Karpas-422 (cell line): ENCODE measurements at regions not wholly inside any gene's neighbourhood (a gene's known extent, or its start where the extent isn't known, plus 50 kb on each side); places are given as distances from the start of the nearest gene placed in this dataset.

ENCODE experiments used
- DNase-seq: peaks from one replicate; pipeline ENCODE4 v3.0.0-alpha.2; 2015
- H2AFZ ChIP-seq: fragments of 200-600 bp; sonication (generic); 2 replicates; pipeline ENCODE4 v1.6.1; 2014; ENCODE audit warnings: antibody characterized with exemption, low read length, mixed read lengths
- H3K27ac ChIP-seq: fragments of 200-600 bp; sonication (generic); 2 replicates; pipeline ENCODE4 v1.5.1; 2014; ENCODE audit warnings: mild to moderate bottlenecking, low read length, moderate library complexity
- H3K27me3 ChIP-seq: fragments of 200-600 bp; sonication (generic); 2 replicates; pipeline ENCODE4 v1.6.1; 2014; ENCODE audit warnings: low read length, mixed read lengths
- H3K36me3 ChIP-seq: fragments of 200-600 bp; sonication (generic); 2 replicates; pipeline ENCODE4 v1.6.1; 2014; ENCODE audit warnings: low read length, mixed read lengths; ENCODE audit not compliant: insufficient read depth
- H3K4me1 ChIP-seq: fragments of 200-600 bp; sonication (generic); 2 replicates; pipeline ENCODE4 v1.6.1; 2014; ENCODE audit warnings: mild to moderate bottlenecking, low read length, mixed read lengths
- H3K4me2 ChIP-seq: fragments of 200-600 bp; sonication (generic); 2 replicates; pipeline ENCODE4 v1.6.1; 2014; ENCODE audit warnings: low read length, low read depth, mild to moderate bottlenecking; ENCODE audit not compliant: poor library complexity, severe bottlenecking
- H3K4me3 ChIP-seq: fragments of 200-600 bp; sonication (generic); 2 replicates; pipeline ENCODE4 v1.5.1; 2014; ENCODE audit warnings: mild to moderate bottlenecking, antibody characterized with exemption, low read length, mixed read lengths
- H3K79me2 ChIP-seq: fragments of 200-600 bp; sonication (generic); 2 replicates; pipeline ENCODE4 v1.6.1; 2014; ENCODE audit warnings: mild to moderate bottlenecking, low read length, mixed read lengths
- H3K9ac ChIP-seq: fragments of 200-600 bp; sonication (generic); 2 replicates; pipeline ENCODE4 v1.6.0; 2014; ENCODE audit warnings: low read length
- H3K9me2 ChIP-seq: fragments of 200-600 bp; sonication (generic), shearing (Covaris generic); replicated peaks from 2 replicates; pipeline ENCODE4 v1.6.0; 2014; ENCODE audit warnings: mild to moderate bottlenecking, low read length, moderate library complexity; ENCODE audit not compliant: insufficient read depth
- H3K9me3 ChIP-seq: fragments of 300-700, 200-600 bp; sonication (generic); 2 replicates; pipeline ENCODE4 v1.6.1; 2014; ENCODE audit warnings: low read length, mixed read lengths
- H4K20me1 ChIP-seq: fragments of 200-600 bp; sonication (generic); 2 replicates; pipeline ENCODE4 v1.6.1; 2014; ENCODE audit warnings: mild to moderate bottlenecking, antibody characterized with exemption, low read length, low read depth; ENCODE audit not compliant: insufficient read depth

GRCh38 chr6:1108198-1108597 is 203.7 kb upstream of the FOXQ1 start:
- no peak overlapping the region for H3K27ac ChIP-seq
- no peak overlapping the region for H2AFZ ChIP-seq
- H3K9me3 ChIP-seq: no peaks in the 10 kb centered on the region
- H3K4me2 ChIP-seq: no peak overlapping the region
- H4K20me1 ChIP-seq: no peaks in the 10 kb centered on the region
- no peaks in the 10 kb centered on the region for H3K79me2 ChIP-seq
- no peaks in the 10 kb centered on the region for H3K4me1 ChIP-seq
- no peak for DNase-seq
- no peaks in the 10 kb centered on the region for H3K9me2 ChIP-seq
- H3K9ac ChIP-seq: no peak overlapping the region
- no peak overlapping the region for H3K4me3 ChIP-seq
- no peaks in the 10 kb centered on the region for H3K27me3 ChIP-seq
- H3K36me3 ChIP-seq: no peaks in the 10 kb centered on the region

- Histone ChIP-seq H3K36me3 (no peaks in the 10 kb centered on the region), H3K79me2 (no peaks in the 10 kb centered on the region), H3K9ac (no peak overlapping the region), H3K9me2 (no peaks in the 10 kb centered on the region), H3K4me2 (no peak overlapping the region), H2AFZ (no peak overlapping the region), H3K9me3 (no peaks in the 10 kb centered on the region), H3K27ac (no peak overlapping the region), H3K4me1 (no peaks in the 10 kb centered on the region), H4K20me1 (no peaks in the 10 kb centered on the region), H3K27me3 (no peaks in the 10 kb centered on the region), H3K4me3 (no peak overlapping the region)
- DNase-seq: no peak
Observed at GRCh38 chr6:1107578-1107977, 204.3 kb upstream of the FOXQ1 start.

- DNase-seq: no peak
- Histone ChIP-seq H3K9me2 (no peaks in the 10 kb centered on the region), H3K36me3 (no peaks in the 10 kb centered on the region), H2AFZ (no peak overlapping the region), H3K4me2 (no peak overlapping the region), H3K27ac (no peak overlapping the region), H3K9ac (no peak overlapping the region), H3K9me3 (no peaks in the 10 kb centered on the region), H3K4me1 (no peaks in the 10 kb centered on the region), H3K4me3 (no peak overlapping the region), H3K79me2 (no peaks in the 10 kb centered on the region), H4K20me1 (no peaks in the 10 kb centered on the region), H3K27me3 (no peaks in the 10 kb centered on the region)
Observed at GRCh38 chr6:1105833-1106400, 206.0 kb upstream of the FOXQ1 start.

- H4K20me1 ChIP-seq: no peaks in the 10 kb centered on the region
- H3K4me3 ChIP-seq: no peak overlapping the region
- H3K27ac ChIP-seq: no peak overlapping the region
- no peaks in the 10 kb centered on the region for H3K79me2 ChIP-seq
- H3K4me1 ChIP-seq: no peaks in the 10 kb centered on the region
- no peaks in the 10 kb centered on the region for H3K9me3 ChIP-seq
- no peaks in the 10 kb centered on the region for H3K36me3 ChIP-seq
- H3K27me3 ChIP-seq: no peaks in the 10 kb centered on the region
- H2AFZ ChIP-seq: no peak overlapping the region
- no peaks in the 10 kb centered on the region for H3K9me2 ChIP-seq
- no peak overlapping the region for H3K4me2 ChIP-seq
- no peak overlapping the region for H3K9ac ChIP-seq
- DNase-seq: no peak
Observed at GRCh38 chr6:1104988-1105670, 206.8 kb upstream of the FOXQ1 start.

GRCh38 chr6:1103945-1104623 is 207.8 kb upstream of the FOXQ1 start:
- H2AFZ ChIP-seq: no peak overlapping the region
- no peaks in the 10 kb centered on the region for H3K79me2 ChIP-seq
- H3K27ac ChIP-seq: no peak overlapping the region
- H3K9me3 ChIP-seq: no peaks in the 10 kb centered on the region
- H3K4me2 ChIP-seq: no peak overlapping the region
- H3K9ac ChIP-seq: no peak overlapping the region
- H3K4me1 ChIP-seq: no peaks in the 10 kb centered on the region
- no peaks in the 10 kb centered on the region for H4K20me1 ChIP-seq
- no peaks in the 10 kb centered on the region for H3K27me3 ChIP-seq
- H3K4me3 ChIP-seq: no peak overlapping the region
- H3K36me3 ChIP-seq: no peaks in the 10 kb centered on the region
- no peak for DNase-seq
- H3K9me2 ChIP-seq: no peaks in the 10 kb centered on the region

GRCh38 chr6:1103021-1103420 is 208.9 kb upstream of the FOXQ1 start:
- no peaks in the 10 kb centered on the region for H3K36me3 ChIP-seq
- H2AFZ ChIP-seq: no peak overlapping the region
- H4K20me1 ChIP-seq: no peaks in the 10 kb centered on the region
- no peaks in the 10 kb centered on the region for H3K4me1 ChIP-seq
- H3K79me2 ChIP-seq: no peaks in the 10 kb centered on the region
- H3K4me3 ChIP-seq: no peak overlapping the region
- no peak overlapping the region for H3K9ac ChIP-seq
- no peaks in the 10 kb centered on the region for H3K9me3 ChIP-seq
- H3K4me2 ChIP-seq: no peak overlapping the region
- H3K27ac ChIP-seq: no peak overlapping the region
- H3K9me2 ChIP-seq: no peaks in the 10 kb centered on the region
- no peak for DNase-seq
- no peaks in the 10 kb centered on the region for H3K27me3 ChIP-seq

GRCh38 chr6:1100269-1100668 is 211.6 kb upstream of the FOXQ1 start:
- Histone ChIP-seq H3K9ac (no peak overlapping the region), H3K9me2 (no peaks in the 10 kb centered on the region), H3K36me3 (no peaks in the 10 kb centered on the region), H3K27ac (no peak overlapping the region), H3K4me3 (no peak overlapping the region), H4K20me1 (no peaks in the 10 kb centered on the region), H3K4me1 (no peaks in the 10 kb centered on the region), H3K79me2 (no peaks in the 10 kb centered on the region), H3K4me2 (no peak overlapping the region), H2AFZ (no peak overlapping the region), H3K9me3 (no peaks in the 10 kb centered on the region), H3K27me3 (no peaks in the 10 kb centered on the region)
- DNase-seq: no peak

- no peak overlapping the region for H3K4me2 ChIP-seq
- no peaks in the 10 kb centered on the region for H3K79me2 ChIP-seq
- H3K4me1 ChIP-seq: no peaks in the 10 kb centered on the region
Observed at GRCh38 chr6:1099264-1099663, 212.6 kb upstream of the FOXQ1 start.

More at GRCh38 chr6:1099264-1099663, 212.6 kb upstream of the FOXQ1 start:
- no peaks in the 10 kb centered on the region for H3K27me3 ChIP-seq
- no peaks in the 10 kb centered on the region for H3K9me3 ChIP-seq
- H4K20me1 ChIP-seq: no peaks in the 10 kb centered on the region
- H3K4me3 ChIP-seq: no peak overlapping the region
- no peak overlapping the region for H3K9ac ChIP-seq
- no peak overlapping the region for H3K27ac ChIP-seq
- no peaks in the 10 kb centered on the region for H3K36me3 ChIP-seq
- H2AFZ ChIP-seq: no peak overlapping the region
- no peak for DNase-seq
- no peaks in the 10 kb centered on the region for H3K9me2 ChIP-seq
